ENCODE measurements at regions not wholly inside any gene's neighbourhood (a gene's known extent, or its start where the extent isn't known, plus 50 kb on each side); places are given as distances from the start of the nearest gene placed in this dataset.
"Not testable (repeated sequence)": the region's sequence is repeated elsewhere in the genome, so short reads cannot be mapped to it uniquely, and the experiment has no call there.

DNA sequence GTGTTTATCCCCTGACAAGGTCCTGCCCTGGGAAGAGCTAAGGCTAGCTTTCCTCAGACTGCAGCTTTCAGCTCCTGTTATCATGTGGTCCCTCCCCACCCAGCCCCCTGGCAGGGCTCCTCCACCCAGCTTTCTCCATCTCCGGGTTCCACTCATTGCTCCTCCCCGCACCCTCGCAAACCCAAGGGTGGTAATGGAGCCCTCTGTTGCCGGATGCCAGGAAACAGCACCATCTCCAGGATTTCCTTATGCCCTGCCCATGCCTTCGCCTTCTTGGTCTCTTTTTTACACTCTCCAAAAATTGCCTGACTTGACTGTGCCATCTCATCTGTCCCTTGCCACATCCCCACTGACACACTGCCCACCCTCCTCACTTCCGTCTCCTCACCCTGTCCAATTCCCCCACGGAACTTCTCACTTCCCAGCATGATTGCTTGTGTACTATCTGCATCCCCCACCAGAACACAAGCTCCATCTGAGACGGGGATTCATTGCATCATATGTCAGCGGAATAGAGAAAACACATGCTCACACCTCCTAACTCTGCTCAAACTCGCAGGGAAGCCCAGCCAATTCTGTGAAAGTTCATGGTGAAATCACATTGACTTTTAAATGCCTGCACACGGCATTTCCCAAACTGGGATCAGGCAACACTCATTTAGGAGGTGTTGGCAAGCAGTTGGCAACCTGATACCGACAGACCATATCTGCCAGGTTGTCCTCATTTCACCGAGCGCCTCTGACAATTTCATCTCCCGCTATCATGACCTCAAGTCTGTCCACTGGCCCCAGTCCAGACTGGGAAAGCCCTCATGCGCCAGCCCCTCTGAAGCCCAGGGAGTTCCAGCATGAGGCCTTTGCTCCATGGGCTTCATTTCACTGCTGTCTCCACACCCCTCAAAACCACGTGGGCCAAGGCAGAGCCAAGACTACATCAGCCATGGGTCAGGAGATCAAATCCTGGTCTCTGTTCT lies 201.1 kb downstream of the MATN1 start:
- Histone ChIP-seq H3K27ac (ENCODE audit: low read length) (no peak overlapping the region), H3K4me3 (ENCODE audit: low read length) (no peak overlapping the region), H3K9me3 (ENCODE audit: control insufficient read depth, insufficient read depth, low read length) (no peaks in the 10 kb centered on the region), H3K4me1 (ENCODE audit: control insufficient read depth, insufficient read depth, low read length) (no peaks in the 10 kb centered on the region), H3K27me3 (ENCODE audit: control insufficient read depth, insufficient read depth, low read length) (no peaks in the 10 kb centered on the region), H3K36me3 (ENCODE audit: control insufficient read depth, insufficient read depth, low read length) (no peaks in the 10 kb centered on the region)
- no CpG with 5 or more reads among the region's 17 CpGs for WGBS (ENCODE audit: insufficient coverage, insufficient read length)
- DNase-seq (ENCODE audit: low read depth, low spot score) = no peak

DNA sequence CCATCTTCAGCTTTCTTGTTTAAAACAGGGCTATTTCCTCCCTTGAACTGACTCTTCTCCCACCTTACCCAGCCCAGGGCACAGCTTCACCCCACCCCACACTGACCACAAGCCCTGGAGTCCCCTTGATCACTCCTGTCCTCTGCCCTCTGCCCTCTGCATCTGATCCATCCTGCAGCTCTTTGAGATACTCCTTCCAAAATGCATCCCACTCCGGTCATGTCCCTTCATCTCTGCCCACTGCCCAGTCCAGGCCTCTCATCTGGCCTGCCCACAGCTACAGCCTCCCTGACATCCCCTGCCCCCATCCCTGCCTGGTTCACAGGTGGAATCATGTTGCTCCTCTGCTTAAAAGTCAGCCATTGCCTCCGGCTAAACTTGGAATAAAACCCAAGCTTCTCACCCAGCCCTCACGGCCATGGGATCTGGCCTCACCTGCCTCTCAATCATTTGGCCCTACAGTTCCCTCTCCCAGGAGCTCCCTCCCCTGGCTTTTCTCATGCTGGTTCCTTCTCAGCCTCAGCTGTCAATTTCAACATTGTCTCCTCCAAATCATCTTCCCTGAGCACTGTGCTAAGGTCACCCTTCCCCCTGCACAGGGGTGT lies 202.0 kb downstream of the MATN1 start:
- no peak overlapping the region for H3K4me3 ChIP-seq (ENCODE audit: low read length)
- no peak overlapping the region for H3K27ac ChIP-seq (ENCODE audit: low read length)
- no peak for DNase-seq (ENCODE audit: low read depth, low spot score)
- no CpG with 5 or more reads among the region's 3 CpGs for WGBS (ENCODE audit: insufficient coverage, insufficient read length)
- no peaks in the 10 kb centered on the region for H3K4me1 ChIP-seq (ENCODE audit: control insufficient read depth, insufficient read depth, low read length)
- H3K27me3 ChIP-seq (ENCODE audit: control insufficient read depth, insufficient read depth, low read length) = no peaks in the 10 kb centered on the region
- no peaks in the 10 kb centered on the region for H3K36me3 ChIP-seq (ENCODE audit: control insufficient read depth, insufficient read depth, low read length)
- no peaks in the 10 kb centered on the region for H3K9me3 ChIP-seq (ENCODE audit: control insufficient read depth, insufficient read depth, low read length)

DNA sequence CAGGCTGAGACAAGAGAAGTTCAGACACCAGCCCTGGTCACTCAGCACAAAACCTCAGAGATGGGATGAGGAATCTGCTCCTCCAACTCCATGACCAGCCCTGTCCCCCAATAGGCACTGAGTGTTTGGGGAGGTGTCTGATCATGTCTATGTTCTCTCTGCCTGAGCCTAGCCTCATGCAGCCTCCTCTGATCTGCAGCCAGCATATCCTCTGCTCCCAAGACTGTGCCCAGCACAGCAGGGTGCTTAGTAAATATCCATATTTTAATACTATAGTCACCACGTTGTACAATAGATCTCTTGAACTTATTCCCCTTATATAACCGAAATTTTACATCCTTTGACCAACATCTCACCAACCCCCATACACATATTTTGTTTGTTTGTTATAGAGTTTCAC lies 202.9 kb downstream of the MATN1 start:
- no peak overlapping the region for H3K4me3 ChIP-seq (ENCODE audit: low read length)
- no peaks in the 10 kb centered on the region for H3K27me3 ChIP-seq (ENCODE audit: control insufficient read depth, insufficient read depth, low read length)
- 100% methylated on average over 2 of the region's 2 CpGs for WGBS (ENCODE audit: insufficient coverage, insufficient read length)
- H3K27ac ChIP-seq (ENCODE audit: low read length) = no peak overlapping the region
- H3K4me1 ChIP-seq (ENCODE audit: control insufficient read depth, insufficient read depth, low read length) = no peaks in the 10 kb centered on the region
- no peaks in the 10 kb centered on the region for H3K9me3 ChIP-seq (ENCODE audit: control insufficient read depth, insufficient read depth, low read length)
- DNase-seq (ENCODE audit: low read depth, low spot score) = no peak
- H3K36me3 ChIP-seq (ENCODE audit: control insufficient read depth, insufficient read depth, low read length) = no peaks in the 10 kb centered on the region

DNA sequence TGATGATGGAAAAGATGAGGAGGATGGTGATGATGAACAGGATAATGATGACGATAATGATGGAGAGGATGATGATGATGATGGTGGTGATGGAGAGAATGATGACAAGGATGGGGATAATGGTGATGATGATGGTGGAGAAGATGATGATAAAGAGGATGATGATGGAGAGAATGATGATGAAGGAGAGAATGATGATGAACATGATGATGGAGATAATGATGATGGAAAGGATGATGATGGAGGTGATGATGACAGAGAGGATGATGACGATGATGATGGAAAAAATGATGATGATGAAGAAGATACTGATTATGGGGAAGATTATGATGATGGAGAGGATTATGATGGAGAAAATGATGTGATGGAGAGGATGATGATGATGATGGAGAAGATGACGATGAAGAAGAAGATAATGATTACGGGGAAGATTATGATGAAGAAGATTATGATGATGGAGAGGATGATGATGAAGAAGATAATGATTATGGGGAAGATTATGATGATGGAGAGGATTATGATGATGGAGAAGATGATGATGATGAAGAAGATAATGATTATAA lies 204.1 kb downstream of the MATN1 start:
- no peak for DNase-seq (ENCODE audit: low read depth, low spot score)
- WGBS (ENCODE audit: insufficient coverage, insufficient read length) = 100% methylated on average over 4 of the region's 4 CpGs
- Histone ChIP-seq H3K4me1 (ENCODE audit: control insufficient read depth, insufficient read depth, low read length) (no peaks in the 10 kb centered on the region), H3K27ac (ENCODE audit: low read length) (no peak overlapping the region), H3K4me3 (ENCODE audit: low read length) (no peak overlapping the region), H3K9me3 (ENCODE audit: control insufficient read depth, insufficient read depth, low read length) (no peaks in the 10 kb centered on the region), H3K36me3 (ENCODE audit: control insufficient read depth, insufficient read depth, low read length) (no peaks in the 10 kb centered on the region), H3K27me3 (ENCODE audit: control insufficient read depth, insufficient read depth, low read length) (no peaks in the 10 kb centered on the region)

DNA sequence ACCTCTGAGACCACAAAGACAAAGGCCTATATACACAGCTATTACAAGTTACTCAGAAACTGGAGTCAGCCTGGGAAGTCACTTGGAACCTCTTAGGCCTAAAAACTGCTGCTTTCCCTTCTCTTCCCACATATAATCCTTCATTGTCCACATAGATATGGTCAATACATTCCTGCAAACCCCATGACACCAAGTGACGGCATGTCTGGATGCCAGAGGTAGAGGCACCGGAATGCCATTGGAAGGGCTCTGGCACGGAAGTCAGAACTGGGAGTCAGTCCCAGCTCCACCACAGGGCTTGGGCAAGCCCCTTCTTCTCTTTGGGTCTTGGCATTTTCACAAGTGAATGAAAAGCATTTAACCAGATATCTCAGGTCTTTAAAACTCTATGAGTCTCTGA lies 204.7 kb downstream of the MATN1 start:
- no CpG with 5 or more reads among the region's 3 CpGs for whole genome bisulfite sequencing (ENCODE audit: insufficient coverage, insufficient read length)
- DNase-seq (ENCODE audit: low read depth, low spot score) = no peak

DNA sequence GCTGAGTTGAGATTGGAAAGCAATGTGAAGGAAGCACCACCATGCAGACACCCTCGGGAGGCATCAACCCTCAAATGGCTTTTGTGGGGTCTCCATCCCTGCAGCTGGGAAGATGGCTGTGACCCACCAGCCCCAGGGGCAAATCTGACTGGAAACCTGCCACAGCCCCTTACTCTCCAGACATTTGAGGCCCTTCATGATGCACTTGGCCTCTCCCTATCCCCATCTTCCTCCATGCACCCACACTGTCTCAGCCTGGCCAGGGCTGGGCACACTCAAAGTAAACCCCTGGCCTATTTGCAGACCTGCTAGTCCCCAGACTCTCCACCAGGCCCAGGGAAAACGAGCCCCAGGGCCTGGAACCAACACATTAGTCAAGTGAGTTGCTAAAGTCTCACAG lies 205.2 kb downstream of the MATN1 start:
- WGBS (ENCODE audit: insufficient coverage, insufficient read length) = no CpG with 5 or more reads among the region's 2 CpGs

More for the DNA sequence above, 204.7 kb downstream of the MATN1 start:
- no peaks in the 10 kb centered on the region for H3K4me1 ChIP-seq (ENCODE audit: control insufficient read depth, insufficient read depth, low read length)
- H3K27ac ChIP-seq (ENCODE audit: low read length) = no peak overlapping the region
- H3K36me3 ChIP-seq (ENCODE audit: control insufficient read depth, insufficient read depth, low read length) = no peaks in the 10 kb centered on the region
- no peaks in the 10 kb centered on the region for H3K9me3 ChIP-seq (ENCODE audit: control insufficient read depth, insufficient read depth, low read length)
- no peaks in the 10 kb centered on the region for H3K27me3 ChIP-seq (ENCODE audit: control insufficient read depth, insufficient read depth, low read length)
- no peak overlapping the region for H3K4me3 ChIP-seq (ENCODE audit: low read length)

DNA sequence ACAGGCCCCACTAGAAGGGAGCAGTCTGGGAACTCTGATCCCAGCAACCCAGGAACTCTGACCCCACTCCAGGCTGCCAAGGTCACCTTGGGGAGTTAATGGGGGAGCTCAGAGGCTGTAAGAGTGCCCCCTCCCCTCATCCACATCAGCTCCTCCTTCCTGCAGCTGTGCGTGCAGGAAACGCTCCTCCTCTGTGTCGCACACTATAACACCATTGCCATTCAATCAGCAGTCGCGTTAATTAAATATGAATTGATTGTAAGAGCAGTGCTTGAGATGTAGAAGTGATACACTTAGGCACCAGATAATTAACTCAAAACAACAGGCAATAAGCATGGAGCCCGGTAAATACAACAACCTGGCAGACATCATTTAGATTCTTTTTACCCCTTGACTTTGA lies 205.7 kb downstream of the MATN1 start:
- DNase-seq (ENCODE audit: low read depth, low spot score); H3K9me3 ChIP-seq (ENCODE audit: control insufficient read depth, insufficient read depth, low read length); H3K27ac ChIP-seq (ENCODE audit: low read length); H3K4me1 ChIP-seq (ENCODE audit: control insufficient read depth, insufficient read depth, low read length); H3K4me3 ChIP-seq (ENCODE audit: low read length); H3K36me3 ChIP-seq (ENCODE audit: control insufficient read depth, insufficient read depth, low read length); H3K27me3 ChIP-seq (ENCODE audit: control insufficient read depth, insufficient read depth, low read length): not testable (repeated sequence)
- no CpG with 5 or more reads among the region's 6 CpGs for WGBS (ENCODE audit: insufficient coverage, insufficient read length)

More for the DNA sequence above, 205.2 kb downstream of the MATN1 start:
- no peaks in the 10 kb centered on the region for H3K9me3 ChIP-seq (ENCODE audit: control insufficient read depth, insufficient read depth, low read length)
- no peak overlapping the region for H3K27ac ChIP-seq (ENCODE audit: low read length)
- H3K4me1 ChIP-seq (ENCODE audit: control insufficient read depth, insufficient read depth, low read length) = no peaks in the 10 kb centered on the region
- no peak for DNase-seq (ENCODE audit: low read depth, low spot score)
- H3K36me3 ChIP-seq (ENCODE audit: control insufficient read depth, insufficient read depth, low read length) = no peaks in the 10 kb centered on the region
- H3K4me3 ChIP-seq (ENCODE audit: low read length) = no peak overlapping the region
- no peaks in the 10 kb centered on the region for H3K27me3 ChIP-seq (ENCODE audit: control insufficient read depth, insufficient read depth, low read length)

DNA sequence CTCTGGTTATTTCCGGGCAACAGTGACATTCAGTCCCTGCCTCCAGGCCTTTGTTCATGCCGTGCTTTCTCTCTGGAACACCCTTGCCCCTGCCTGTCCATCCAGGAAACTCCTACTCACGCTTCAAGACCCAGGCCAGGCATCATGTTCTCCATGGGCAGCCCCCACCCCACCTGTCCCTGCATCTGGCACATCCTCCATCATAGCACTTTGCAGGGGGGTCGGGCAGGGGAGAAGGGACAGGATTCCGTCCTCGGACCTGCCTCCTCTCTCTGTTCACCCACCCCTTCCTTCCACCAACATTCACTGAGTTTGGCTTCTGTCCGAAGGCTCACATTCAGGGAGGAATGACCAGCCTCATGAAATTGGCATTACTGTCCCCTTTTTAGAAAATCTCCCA lies 206.1 kb downstream of the MATN1 start:
- H3K36me3 ChIP-seq (ENCODE audit: control insufficient read depth, insufficient read depth, low read length); H3K27me3 ChIP-seq (ENCODE audit: control insufficient read depth, insufficient read depth, low read length); DNase-seq (ENCODE audit: low read depth, low spot score); H3K4me3 ChIP-seq (ENCODE audit: low read length); H3K4me1 ChIP-seq (ENCODE audit: control insufficient read depth, insufficient read depth, low read length); H3K27ac ChIP-seq (ENCODE audit: low read length); H3K9me3 ChIP-seq (ENCODE audit: control insufficient read depth, insufficient read depth, low read length): not testable (repeated sequence)
- no CpG with 5 or more reads among the region's 7 CpGs for WGBS (ENCODE audit: insufficient coverage, insufficient read length)

DNA sequence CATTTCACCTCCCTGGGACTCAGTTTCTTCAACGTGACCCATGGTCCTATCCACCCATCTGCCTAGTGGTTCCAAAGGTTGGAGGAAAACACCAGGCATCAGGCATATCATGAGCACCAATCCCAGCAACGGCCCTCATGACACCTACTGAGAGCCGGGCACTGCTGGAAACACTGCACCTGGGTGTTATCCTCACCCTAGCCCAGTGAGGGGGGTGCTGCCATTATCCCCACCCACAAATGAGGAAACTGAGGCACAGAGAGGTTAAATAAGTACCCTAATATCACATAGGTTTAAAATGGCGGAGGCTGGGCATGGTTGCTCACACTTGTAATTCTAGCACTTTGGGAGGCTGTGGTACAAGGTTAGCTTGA lies 206.9 kb downstream of the MATN1 start:
- no peaks in the 10 kb centered on the region for H3K27me3 ChIP-seq (ENCODE audit: control insufficient read depth, insufficient read depth, low read length)
- no peak for DNase-seq (ENCODE audit: low read depth, low spot score)
- no CpG with 5 or more reads among the region's 4 CpGs for WGBS (ENCODE audit: insufficient coverage, insufficient read length)
- no peak overlapping the region for H3K4me3 ChIP-seq (ENCODE audit: low read length)
- H3K9me3 ChIP-seq (ENCODE audit: control insufficient read depth, insufficient read depth, low read length) = no peaks in the 10 kb centered on the region
- no peaks in the 10 kb centered on the region for H3K36me3 ChIP-seq (ENCODE audit: control insufficient read depth, insufficient read depth, low read length)
- no peaks in the 10 kb centered on the region for H3K4me1 ChIP-seq (ENCODE audit: control insufficient read depth, insufficient read depth, low read length)
- H3K27ac ChIP-seq (ENCODE audit: low read length) = no peak overlapping the region

DNA sequence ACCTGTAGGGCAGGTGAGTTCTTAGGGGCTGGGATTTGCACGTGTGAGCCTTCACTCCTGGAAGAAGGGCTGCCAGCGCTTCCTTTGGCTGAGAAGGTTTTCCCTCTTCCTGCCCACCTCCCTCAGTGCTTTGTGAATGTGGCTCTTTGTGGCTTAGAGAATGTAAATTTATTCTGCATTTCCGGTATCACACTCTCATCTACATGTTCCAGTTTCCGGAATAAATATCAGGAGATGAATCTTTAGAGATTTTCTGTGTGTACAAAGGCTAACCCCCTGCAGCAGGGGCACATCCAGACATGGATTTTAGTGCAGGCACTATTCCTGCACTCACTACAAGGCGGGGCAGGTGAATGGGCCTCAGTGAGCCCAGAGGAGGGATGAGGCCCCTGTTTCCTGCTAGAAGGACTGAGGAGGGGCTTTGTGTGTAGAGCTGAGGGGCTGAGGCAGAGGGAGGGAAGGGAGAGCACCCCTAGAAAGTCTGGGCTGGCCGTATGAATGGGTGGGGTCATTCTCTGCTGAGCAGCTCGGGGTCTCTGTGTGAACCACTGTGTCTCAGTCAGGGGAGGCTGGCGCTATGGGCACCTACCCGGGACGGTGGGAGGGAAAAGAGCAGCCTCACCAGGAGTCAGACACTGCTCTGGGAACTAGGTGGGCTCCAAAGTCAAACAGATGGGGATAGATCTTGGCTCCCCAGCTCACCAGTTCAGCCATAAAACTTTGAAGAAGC lies 207.5 kb downstream of the MATN1 start:
- WGBS (ENCODE audit: insufficient coverage, insufficient read length) = no CpG with 5 or more reads among the region's 10 CpGs
- Histone ChIP-seq H3K4me1 (ENCODE audit: control insufficient read depth, insufficient read depth, low read length) (no peaks in the 10 kb centered on the region), H3K9me3 (ENCODE audit: control insufficient read depth, insufficient read depth, low read length) (no peaks in the 10 kb centered on the region), H3K27ac (ENCODE audit: low read length) (no peak overlapping the region), H3K36me3 (ENCODE audit: control insufficient read depth, insufficient read depth, low read length) (no peaks in the 10 kb centered on the region), H3K27me3 (ENCODE audit: control insufficient read depth, insufficient read depth, low read length) (no peaks in the 10 kb centered on the region), H3K4me3 (ENCODE audit: low read length) (no peak overlapping the region)
- DNase-seq (ENCODE audit: low read depth, low spot score) = no peak
